HAP-1 (cell line): ENCODE measurements at regions not wholly inside any gene's neighbourhood (a gene's known extent, or its start where the extent isn't known, plus 50 kb on each side); places are given as distances from the start of the nearest gene placed in this dataset.

Experiments
- DNase-seq, 2 experiments: peaks; one replicate each; pipeline ENCODE4 v3.0.0-alpha.2; 2016 to 2020; ENCODE audit warnings: low spot score in 2 of 2
- H3K27me3 ChIP-seq: fragments of 250-450 bp; sonication (Bioruptor Pico); 2 replicates; pipeline ENCODE4 v1.5.1; 2020; ENCODE audit warnings: low read depth, mild to moderate bottlenecking, moderate library complexity
- H3K36me3 ChIP-seq: fragments of 250-450 bp; sonication (Bioruptor Pico); replicated peaks from 2 replicates; pipeline ENCODE4 v1.5.1; 2020; ENCODE audit warnings: mild to moderate bottlenecking
- H3K4me1 ChIP-seq: fragments of 250-450 bp; sonication (Bioruptor Pico); 2 replicates; pipeline ENCODE4 v1.5.1; 2020; ENCODE audit warnings: mild to moderate bottlenecking
- H3K4me3 ChIP-seq: fragments of 250-450 bp; sonication (Bioruptor Pico); 2 replicates; pipeline ENCODE4 v1.5.1; 2020; ENCODE audit warnings: mild to moderate bottlenecking, moderate library complexity
- H3K9me3 ChIP-seq: fragments of 250-450 bp; sonication (Bioruptor Pico); 2 replicates; pipeline ENCODE4 v1.5.1; 2020; ENCODE audit warnings: mild to moderate bottlenecking, moderate library complexity
- in situ Hi-C: fragments of 300-500 bp; cut with MboI; formaldehyde crosslinking; loops from 3 replicates; pipeline ENCODE4 v1.14.3; 2020; ENCODE audit warnings: low sequenced_read_pairs, inconsistent platforms, mixed read lengths

DNA sequence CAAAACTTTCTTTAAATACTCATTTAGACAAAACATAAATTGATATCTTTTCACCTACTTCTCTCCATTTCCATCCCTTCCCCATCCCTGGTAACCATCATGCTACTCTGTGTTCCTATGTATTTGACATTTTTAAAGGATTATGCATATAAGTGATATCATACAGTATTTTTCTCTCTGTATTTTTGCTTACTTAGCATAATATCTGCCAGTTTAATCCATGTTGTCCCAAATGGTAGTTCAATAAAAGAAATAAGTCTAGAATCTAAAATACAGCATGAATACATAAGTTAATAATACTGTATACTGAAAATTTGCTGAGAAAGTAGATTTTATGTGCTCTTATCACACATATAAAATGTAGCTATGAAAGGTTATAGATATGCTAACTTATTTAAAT, 190.3 kb upstream of the NAV3 start:
- Histone ChIP-seq H3K4me3 (no peak overlapping the region), H3K9me3 (no peaks in the 10 kb centered on the region), H3K27me3 (no peaks in the 10 kb centered on the region), H3K4me1 (no peaks in the 10 kb centered on the region), H3K36me3 (no peaks in the 10 kb centered on the region)
- in situ Hi-C loops: no loop called here
- DNase-seq: no peak

DNA sequence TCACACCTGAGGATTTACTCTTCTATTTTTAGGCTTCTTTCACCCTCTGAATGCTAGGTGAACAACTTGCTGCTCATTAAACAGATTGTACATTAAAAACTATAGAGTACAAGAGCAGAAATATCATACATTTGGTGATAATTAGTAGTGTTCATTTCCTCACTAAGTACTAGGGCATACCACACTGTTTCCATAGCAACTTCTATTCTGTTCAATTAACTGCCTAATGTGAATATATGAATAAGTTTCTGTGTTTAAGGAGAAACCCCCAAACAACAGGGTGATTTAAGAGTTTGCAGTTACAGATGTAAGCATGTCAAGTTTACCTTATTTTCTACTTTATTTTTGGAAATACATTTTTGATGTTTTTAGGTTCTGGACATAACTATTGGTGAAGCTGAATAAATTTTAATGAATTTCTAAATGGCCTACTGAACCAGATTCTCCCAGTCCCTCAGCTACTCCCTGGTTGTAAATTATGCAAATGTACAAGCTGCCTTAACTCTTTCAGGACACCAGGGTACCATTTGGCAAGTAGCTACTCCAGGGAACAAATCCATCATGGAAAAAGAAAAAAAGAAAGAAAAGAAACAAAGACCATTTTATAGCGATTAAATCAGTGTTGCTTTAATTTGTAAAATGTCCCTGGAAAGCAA, 199.8 kb upstream of the NAV3 start:
- Histone ChIP-seq H3K4me3 (no peak overlapping the region), H3K4me1 (no peaks in the 10 kb centered on the region), H3K36me3 (no peaks in the 10 kb centered on the region), H3K27me3 (no peaks in the 10 kb centered on the region), H3K9me3 (no peaks in the 10 kb centered on the region)
- in situ Hi-C loops: no loop called here
- DNase-seq: no peak

DNA sequence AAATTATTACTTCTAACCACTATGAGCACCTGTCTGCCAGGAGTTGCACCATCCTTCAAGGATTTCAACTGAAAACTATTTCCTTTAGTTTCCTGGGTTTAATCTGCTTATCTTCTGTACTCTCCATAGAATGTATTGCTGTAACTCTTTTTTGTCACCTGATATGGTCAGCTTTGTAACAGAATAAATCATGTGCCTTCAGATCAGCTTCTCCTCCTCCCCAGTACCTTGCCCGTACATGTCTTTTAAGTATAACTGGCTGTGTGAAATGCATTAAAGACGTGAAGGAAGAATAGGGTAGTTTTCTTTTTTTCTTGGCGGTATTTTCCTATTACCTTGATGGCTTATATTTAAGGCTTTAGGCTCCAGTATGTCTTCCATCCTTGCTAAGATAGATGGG, 200.3 kb upstream of the NAV3 start:
- Histone ChIP-seq H3K36me3 (no peaks in the 10 kb centered on the region), H3K4me1 (no peaks in the 10 kb centered on the region), H3K9me3 (no peaks in the 10 kb centered on the region), H3K27me3 (no peaks in the 10 kb centered on the region), H3K4me3 (no peak overlapping the region)
- DNase-seq: no peak
- in situ Hi-C loops: no loop called here

DNA sequence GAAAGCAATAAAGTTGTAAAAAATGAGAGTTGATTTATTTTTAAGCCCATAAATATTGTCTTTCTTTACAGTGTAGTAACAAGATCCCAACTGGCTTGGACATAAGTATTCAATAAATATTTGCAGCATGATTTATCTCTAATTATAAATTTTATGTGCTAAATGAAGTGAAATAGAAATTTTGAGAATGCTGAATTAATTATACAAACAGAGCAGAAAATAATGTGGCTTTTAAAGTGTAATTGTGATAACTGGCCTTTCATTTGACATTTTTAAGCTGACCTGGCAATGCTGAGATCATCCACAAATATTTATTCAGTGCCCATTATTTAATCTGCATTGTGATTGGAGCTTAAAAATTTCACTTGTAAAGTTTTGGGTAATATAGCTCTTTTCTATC, 201.6 kb upstream of the NAV3 start:
- Histone ChIP-seq H3K36me3 (no peaks in the 10 kb centered on the region), H3K4me1 (no peaks in the 10 kb centered on the region), H3K9me3 (no peaks in the 10 kb centered on the region), H3K4me3 (no peak overlapping the region), H3K27me3 (no peaks in the 10 kb centered on the region)
- DNase-seq: no peak
- in situ Hi-C loops: no loop called here

DNA sequence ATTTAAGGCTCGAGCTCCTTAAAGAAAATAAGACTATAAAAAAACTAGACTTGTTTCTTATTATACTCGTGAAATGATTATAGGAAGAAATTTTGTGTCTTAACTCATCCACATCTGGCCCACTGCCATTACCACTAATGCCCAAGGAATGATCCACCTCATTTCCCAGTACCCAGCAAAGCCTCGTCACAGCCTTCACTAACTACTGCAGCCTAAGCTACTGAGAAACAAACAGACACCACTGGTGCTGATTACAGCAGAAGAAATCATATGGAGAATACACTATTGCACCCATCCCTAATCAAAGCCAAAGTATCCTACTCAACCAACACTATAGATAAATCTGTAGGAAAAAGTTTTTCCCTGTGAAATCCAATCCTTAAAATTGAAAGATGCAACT, 205.3 kb upstream of the NAV3 start:
- no peak for DNase-seq
- in situ Hi-C loops: no loop called here
- no peaks in the 10 kb centered on the region for H3K36me3 ChIP-seq
- no peaks in the 10 kb centered on the region for H3K9me3 ChIP-seq
- H3K27me3 ChIP-seq: no peaks in the 10 kb centered on the region
- H3K4me3 ChIP-seq: no peak overlapping the region
- no peaks in the 10 kb centered on the region for H3K4me1 ChIP-seq

DNA sequence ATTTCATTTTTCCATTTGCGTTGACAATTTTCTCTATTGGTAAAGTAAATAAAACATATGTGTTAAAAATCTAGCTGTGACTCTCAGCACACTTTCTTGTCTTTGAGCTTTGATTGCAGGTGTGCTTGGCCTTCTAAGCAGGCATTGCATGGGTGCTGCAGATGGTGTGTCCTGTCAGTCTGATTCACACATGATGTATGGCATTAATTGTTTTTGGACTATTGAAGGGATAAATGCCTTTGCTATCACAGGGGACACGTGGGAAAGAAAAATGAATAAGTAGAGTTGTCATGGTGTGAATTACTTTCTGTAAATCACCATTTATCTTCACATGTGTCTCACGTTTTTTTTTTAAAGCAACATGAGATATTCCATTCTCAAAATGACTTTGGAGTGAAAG, 211.3 kb upstream of the NAV3 start:
- in situ Hi-C loops: no loop called here

DNA sequence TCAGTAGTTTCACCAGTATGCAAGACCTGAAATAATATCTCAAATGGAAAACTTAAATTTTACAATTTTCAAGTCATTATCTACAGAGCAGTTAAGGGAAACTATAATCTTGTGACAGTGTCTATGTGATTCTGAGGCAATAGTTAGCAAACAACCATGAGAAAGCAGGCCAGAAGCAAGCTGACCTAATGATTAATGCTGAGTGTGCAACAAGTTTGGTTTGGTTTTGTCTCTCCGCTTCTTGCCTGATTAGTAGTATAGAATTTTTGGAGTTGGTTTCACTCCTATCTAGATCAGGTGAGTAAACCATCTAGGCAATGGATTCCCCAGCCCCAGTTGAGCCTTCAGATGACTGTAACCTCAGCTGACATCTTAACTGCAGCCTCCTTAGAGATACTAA, 212.9 kb upstream of the NAV3 start:
- Histone ChIP-seq H3K27me3 (no peaks in the 10 kb centered on the region), H3K4me1 (no peaks in the 10 kb centered on the region), H3K36me3 (no peaks in the 10 kb centered on the region), H3K9me3 (no peaks in the 10 kb centered on the region), H3K4me3 (no peak overlapping the region)
- in situ Hi-C loops: no loop called here
- DNase-seq: no peak

More for the DNA sequence above, 211.3 kb upstream of the NAV3 start:
- Histone ChIP-seq H3K9me3 (no peaks in the 10 kb centered on the region), H3K27me3 (no peaks in the 10 kb centered on the region), H3K4me1 (no peaks in the 10 kb centered on the region), H3K36me3 (no peaks in the 10 kb centered on the region), H3K4me3 (no peak overlapping the region)
- DNase-seq: no peak

DNA sequence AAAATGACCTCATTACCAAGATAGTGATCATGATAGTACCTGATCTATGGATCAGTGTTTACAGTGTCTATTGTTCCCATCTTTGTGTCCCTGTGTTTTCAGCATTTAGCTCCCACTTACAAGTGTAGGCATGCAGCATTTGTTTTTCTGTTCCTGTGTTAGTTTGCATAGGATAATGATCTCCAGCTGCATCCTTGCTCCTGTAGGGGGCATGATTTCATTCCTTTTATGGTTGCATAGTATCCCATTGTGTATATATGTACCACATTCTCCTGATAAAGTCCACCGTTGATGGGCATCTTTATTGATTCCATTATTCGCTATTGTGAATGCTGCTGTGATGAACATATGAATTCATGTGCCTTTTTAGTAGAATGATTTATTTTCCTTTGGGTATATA, 215.4 kb upstream of the NAV3 start:
- Histone ChIP-seq H3K4me1 (no peaks in the 10 kb centered on the region), H3K4me3 (no peak overlapping the region), H3K9me3 (no peaks in the 10 kb centered on the region), H3K36me3 (no peaks in the 10 kb centered on the region), H3K27me3 (no peaks in the 10 kb centered on the region)
- peak in 1 of 2 experiments; percentile 20 for DNase-seq
- in situ Hi-C loops: no loop called here

DNA sequence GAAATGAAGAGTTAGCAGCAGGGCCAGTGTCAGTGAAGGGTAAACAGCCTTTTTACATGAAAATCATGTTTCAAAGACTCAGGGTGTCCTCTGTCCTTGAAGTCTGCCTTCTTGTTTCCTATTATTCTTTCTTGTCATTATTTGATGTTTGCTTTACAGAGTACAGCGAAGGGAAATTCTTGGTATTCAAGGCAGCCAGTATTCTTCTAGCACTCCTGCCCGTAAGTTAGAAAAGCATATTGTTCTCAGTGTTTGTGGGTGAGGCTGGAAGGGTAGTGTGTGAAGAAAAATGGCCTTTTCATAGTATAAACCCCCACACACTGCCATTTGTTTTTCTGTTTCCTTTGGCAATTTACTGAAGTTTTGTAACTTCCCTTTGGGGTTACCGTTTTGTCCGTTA, 217.3 kb upstream of the NAV3 start:
- H3K4me1 ChIP-seq: no peaks in the 10 kb centered on the region
- no peaks in the 10 kb centered on the region for H3K36me3 ChIP-seq
- H3K4me3 ChIP-seq: no peak overlapping the region
- H3K27me3 ChIP-seq: no peaks in the 10 kb centered on the region
- DNase-seq: no peak
- in situ Hi-C loops: no loop called here
- no peaks in the 10 kb centered on the region for H3K9me3 ChIP-seq

DNA sequence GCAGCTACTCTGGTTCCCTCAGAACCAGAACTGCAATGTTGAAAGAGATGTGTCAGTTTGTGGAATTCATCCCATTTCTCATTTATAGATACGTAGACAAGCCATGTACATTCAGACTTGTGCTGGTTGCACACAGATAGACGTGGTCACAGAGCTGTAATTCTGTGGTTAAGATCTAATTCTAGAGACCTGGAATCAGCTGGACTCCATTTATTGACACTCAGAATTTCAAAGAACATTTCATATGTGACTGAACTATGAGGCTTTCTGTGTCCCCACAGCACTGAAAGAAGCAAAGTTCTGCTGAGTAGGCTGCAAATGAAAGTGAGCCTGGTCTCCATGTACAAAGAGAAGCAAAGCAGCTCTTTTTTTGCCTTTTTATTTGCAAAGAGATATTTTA, 220.2 kb upstream of the NAV3 start:
- H3K27me3 ChIP-seq: no peaks in the 10 kb centered on the region
- no peak overlapping the region for H3K4me3 ChIP-seq
- no peaks in the 10 kb centered on the region for H3K4me1 ChIP-seq
- no peaks in the 10 kb centered on the region for H3K9me3 ChIP-seq
- in situ Hi-C loops: no loop called here
- DNase-seq: no peak
- H3K36me3 ChIP-seq: no peaks in the 10 kb centered on the region

DNA sequence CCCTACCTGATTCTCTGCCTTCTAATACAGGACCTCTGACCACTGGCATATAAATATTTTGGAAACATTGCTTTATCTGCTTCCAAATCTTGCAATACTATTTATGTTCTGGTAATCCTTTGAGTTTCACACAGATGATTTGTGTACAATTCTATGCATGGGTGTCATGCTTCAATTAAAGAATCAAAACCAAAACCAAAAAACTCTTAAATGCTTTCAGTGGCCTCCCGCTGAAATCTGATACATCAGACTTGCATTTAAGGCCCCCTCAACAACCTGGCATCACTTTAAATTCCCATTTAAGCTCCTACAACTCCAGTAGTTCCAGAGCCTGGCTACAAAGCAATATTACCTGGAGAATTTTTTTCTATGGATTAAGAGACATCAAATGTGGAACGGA, 221.7 kb upstream of the NAV3 start:
- in situ Hi-C loops: no loop called here
- no peaks in the 10 kb centered on the region for H3K36me3 ChIP-seq
- no peak overlapping the region for H3K4me3 ChIP-seq
- H3K9me3 ChIP-seq: no peaks in the 10 kb centered on the region
- no peaks in the 10 kb centered on the region; the same call in 1 of the 2 replicates for H3K4me1 ChIP-seq
- DNase-seq: no peak
- H3K27me3 ChIP-seq: no peaks in the 10 kb centered on the region

DNA sequence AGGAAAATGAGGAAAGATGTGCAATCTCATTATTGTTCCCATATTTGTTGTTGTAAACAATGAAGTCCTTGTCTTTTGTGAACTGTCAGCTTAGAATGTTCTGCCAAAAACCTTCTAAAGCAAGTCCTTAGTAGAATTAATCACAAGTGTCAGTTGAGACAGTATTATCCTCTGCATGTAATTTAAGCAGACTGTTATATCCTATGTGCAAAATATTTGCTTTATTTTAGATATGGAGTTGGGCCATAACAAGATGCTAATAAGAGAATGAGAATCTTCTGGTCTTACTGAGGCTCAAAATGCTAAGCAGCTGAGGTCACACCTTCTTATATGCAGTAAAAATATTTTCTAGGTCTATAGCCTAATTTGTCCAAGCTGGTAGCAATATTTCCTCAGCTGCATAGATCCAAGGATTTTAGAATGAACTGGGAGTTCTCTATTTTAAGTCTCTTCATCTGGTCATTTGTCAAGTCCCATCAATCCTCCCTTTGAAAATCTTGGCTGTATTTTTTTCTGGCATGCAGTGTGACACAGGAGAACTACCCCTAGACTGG, 222.3 kb upstream of the NAV3 start:
- in situ Hi-C loops: no loop called here
- Histone ChIP-seq H3K4me1 (no peaks in the 10 kb centered on the region; the same call in 1 of the 2 replicates), H3K4me3 (no peak overlapping the region), H3K27me3 (no peaks in the 10 kb centered on the region), H3K9me3 (no peaks in the 10 kb centered on the region), H3K36me3 (no peaks in the 10 kb centered on the region)
- DNase-seq: no peak

DNA sequence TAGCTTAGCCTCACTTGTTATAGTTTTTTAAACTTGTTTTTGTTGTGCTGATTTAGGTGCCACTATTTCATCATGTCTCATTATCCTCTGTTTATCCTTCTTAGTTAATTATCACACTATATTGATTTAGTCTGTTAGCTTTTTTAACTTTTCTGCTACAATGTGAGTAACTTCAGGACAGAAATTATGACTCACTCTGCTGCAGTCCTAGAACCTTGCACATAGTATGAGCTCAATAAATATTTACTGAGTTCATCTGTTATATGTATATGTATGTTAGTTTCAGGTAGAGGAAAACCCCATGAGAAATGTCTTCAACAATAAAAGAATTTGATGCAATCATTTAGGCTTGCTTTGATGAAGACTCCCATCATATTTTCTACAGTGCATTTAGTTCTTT, 224.3 kb upstream of the NAV3 start:
- no peak for DNase-seq
- no peaks in the 10 kb centered on the region for H3K27me3 ChIP-seq
- in situ Hi-C loops: no loop called here

DNA sequence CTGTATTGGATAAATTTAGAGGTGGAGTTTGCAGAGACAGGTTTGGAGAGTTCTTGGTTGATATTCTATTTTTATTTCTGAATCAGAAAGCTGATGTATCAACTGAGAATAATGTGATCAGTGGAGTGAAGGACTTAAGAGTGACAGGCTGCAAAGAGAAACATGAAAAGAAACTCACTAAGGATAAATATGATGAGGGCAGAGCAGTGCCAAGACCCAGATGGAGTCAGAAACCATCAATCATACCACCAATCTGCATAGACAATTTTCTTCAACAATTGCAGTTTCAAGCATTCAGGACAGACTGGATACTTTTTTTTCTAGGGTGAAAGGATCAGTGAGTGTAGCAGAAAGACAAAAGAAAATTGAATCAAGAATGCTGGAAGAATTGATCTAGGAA, 226.7 kb upstream of the NAV3 start:
- H3K36me3 ChIP-seq: no peaks in the 10 kb centered on the region
- no peaks in the 10 kb centered on the region for H3K9me3 ChIP-seq
- in situ Hi-C loops: no loop called here
- no peak overlapping the region for H3K4me3 ChIP-seq
- no peaks in the 10 kb centered on the region; the same call in 1 of the 2 replicates for H3K4me1 ChIP-seq
- DNase-seq: peak in 1 of 2 experiments; percentile 19
- no peaks in the 10 kb centered on the region; the same call in 1 of the 2 replicates for H3K27me3 ChIP-seq

More for the DNA sequence above, 224.3 kb upstream of the NAV3 start:
- H3K4me3 ChIP-seq: no peak overlapping the region
- H3K36me3 ChIP-seq: no peaks in the 10 kb centered on the region
- no peaks in the 10 kb centered on the region; the same call in 1 of the 2 replicates for H3K4me1 ChIP-seq
- no peaks in the 10 kb centered on the region for H3K9me3 ChIP-seq

DNA sequence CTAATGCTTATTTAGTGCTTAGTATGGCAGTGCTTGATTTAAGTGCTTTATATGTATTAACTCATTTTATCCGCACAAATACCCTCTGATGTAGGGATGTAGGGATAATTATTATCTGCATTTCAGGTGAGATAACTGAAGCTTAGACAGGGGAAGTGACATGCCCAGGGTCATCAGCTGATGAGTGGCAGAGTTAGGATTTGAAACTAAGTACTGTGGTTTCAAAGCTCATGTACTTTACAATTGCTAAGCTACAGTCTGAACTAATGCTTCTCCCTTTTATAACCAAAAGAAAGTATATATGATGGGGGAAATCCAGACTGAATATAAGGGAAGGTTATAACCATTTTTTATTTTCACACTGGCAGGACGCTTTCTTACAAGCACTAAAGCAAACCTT, 229.6 kb upstream of the NAV3 start:
- Histone ChIP-seq H3K27me3 (no peaks in the 10 kb centered on the region; the same call in 1 of the 2 replicates), H3K36me3 (no peaks in the 10 kb centered on the region), H3K9me3 (no peaks in the 10 kb centered on the region), H3K4me3 (no peak overlapping the region), H3K4me1 (no peaks in the 10 kb centered on the region; the same call in 1 of the 2 replicates)
- DNase-seq: no peak
- in situ Hi-C loops: no loop called here
